K562 (cell line): ENCODE measurements at regions not wholly inside any gene's neighbourhood (a gene's known extent, or its start where the extent isn't known, plus 50 kb on each side); places are given as distances from the start of the nearest gene placed in this dataset.

Source experiments
- ATAC-seq: fragments of 200-7000 bp; cut with Tn5 transposase; 3 replicates; pipeline ENCODE4 v1.9.1; 2020; ENCODE audit warnings: moderate library complexity
- BruUV-seq: library from RNA; stranded (reverse); fragments of 400-500 nt; replicated peaks from 2 replicates; lab custom pipeline; 2021; lab: Mats Ljungman, UMichigan
- CTCF ChIA-PET: fragments of 300-600 bp; formaldehyde crosslinking; extraction: SDS; loops from one replicate; lab custom pipeline; 2021; ENCODE audit warnings: low intra/inter-chr PET ratio; lab: Yijun Ruan, JAX
- POLR2A ChIA-PET: fragments of 300-600, 350-650 bp; sonication (Branson Sonifier 250); formaldehyde crosslinking; extraction: SDS; loops from one replicate; lab custom pipeline; 2021; ENCODE audit warnings: antibody characterized with exemption, inconsistent platforms; lab: Yijun Ruan, JAX
- DNase-seq, 4 experiments: peaks; one replicate each; pipeline versions ENCODE4 v3.0.0 to v3.0.0-alpha.2; 2011 to 2018; ENCODE audit warnings: low spot score in 3 of 4, mixed read lengths in 3 of 4; ENCODE audit errors: extremely low read depth in 1 of 4
- FAIRE-seq: peaks from 2 replicates; lab custom pipeline; 2011; peaks lifted over from hg19 to GRCh38; lab: Jason Lieb, UNC
- H2AFZ ChIP-seq: 2 replicates; pipeline ENCODE4 v1.6.0; 2011; ENCODE audit warnings: low read depth, low read length, control low read depth, inconsistent platforms
- H3K27ac ChIP-seq: fragments of 200-600 bp; 3 replicates; pipeline ENCODE4 v1.8.0; 2011; ENCODE audit warnings: low read depth, mild to moderate bottlenecking, control low read depth, inconsistent platforms, low read length, moderate library complexity, mixed read lengths; ENCODE audit errors: extremely low read depth
- H3K27me3 ChIP-seq, 2 experiments: fragments of 300-600 bp in 1 of 2; 2 replicates in 1 of 2; 3 replicates in 1 of 2; pipeline versions ENCODE4 v1.6.0 to v1.8.0; 2011; ENCODE audit warnings: inconsistent platforms in 2 of 2, low read length in 2 of 2, mild to moderate bottlenecking in 1 of 2, mixed read lengths in 1 of 2, moderate library complexity in 1 of 2; ENCODE audit not compliant: control insufficient read depth in 2 of 2, insufficient read depth in 2 of 2
- H3K36me3 ChIP-seq: fragments of 300-600 bp; 3 replicates; pipeline ENCODE4 v1.8.0; 2011; ENCODE audit warnings: mild to moderate bottlenecking, low read length, inconsistent platforms; ENCODE audit not compliant: control insufficient read depth, insufficient read depth
- H3K4me1 ChIP-seq, 2 experiments: fragments of 200-600 bp in 1 of 2; replicated peaks in 1 of 2; 2 replicates in 1 of 2; 3 replicates in 1 of 2; pipeline versions ENCODE4 v1.5.1 to v1.8.0; 2011; ENCODE audit warnings: inconsistent platforms in 2 of 2, low read length in 2 of 2, mild to moderate bottlenecking in 1 of 2, mixed read lengths in 1 of 2, moderate library complexity in 1 of 2; ENCODE audit not compliant: control insufficient read depth in 2 of 2, insufficient read depth in 2 of 2
- H3K4me2 ChIP-seq: 2 replicates; pipeline ENCODE4 v1.6.1; 2011; ENCODE audit warnings: low read length, control low read depth, inconsistent platforms, mixed read lengths; ENCODE audit not compliant: insufficient read depth
- H3K4me3 ChIP-seq: fragments of 200-600 bp; sonication (generic), shearing (Covaris generic); 2 replicates; pipeline ENCODE4 v1.5.1; 2016; ENCODE audit warnings: control low read depth, inconsistent platforms
- H3K79me2 ChIP-seq: fragments of 200-600 bp; 3 replicates; pipeline ENCODE4 v1.8.0; 2011; ENCODE audit warnings: low read length, inconsistent platforms; ENCODE audit not compliant: control insufficient read depth, insufficient read depth
- H3K9ac ChIP-seq, 2 experiments: 2 replicates each; pipeline versions ENCODE4 v1.6.0 to v1.6.1; 2011; ENCODE audit warnings: low read depth in 2 of 2, low read length in 2 of 2, control low read depth in 1 of 2, inconsistent platforms in 1 of 2, mild to moderate bottlenecking in 1 of 2, mixed read lengths in 1 of 2; ENCODE audit not compliant: insufficient read depth in 1 of 2
- H3K9me1 ChIP-seq: one replicate; pipeline ENCODE4 v1.6.0; 2011; ENCODE audit warnings: inconsistent platforms, mild to moderate bottlenecking, low read length, moderate library complexity; ENCODE audit not compliant: control insufficient read depth, insufficient read depth
- H3K9me3 ChIP-seq: replicated peaks from 2 replicates; pipeline ENCODE4 v1.5.1; 2011; ENCODE audit warnings: low read depth, low read length, inconsistent platforms; ENCODE audit not compliant: control insufficient read depth, insufficient read depth
- H4K20me1 ChIP-seq: replicated peaks from 2 replicates; pipeline ENCODE4 v1.6.1; 2011; ENCODE audit warnings: low read length, inconsistent platforms, mixed read lengths; ENCODE audit not compliant: control insufficient read depth, insufficient read depth
- BACH1 ChIP-seq: fragments of 200-800 bp; sonication (Bioruptor generic); IDR thresholded peaks from 2 replicates; pipeline ENCODE4 v1.6.1; 2016; ENCODE audit warnings: missing genetic modification characterization, missing compliant biosample characterization
- DMBX1 ChIP-seq: fragments of 250-450 bp; sonication (Bioruptor Pico); IDR thresholded peaks from 2 replicates; pipeline ENCODE4 v1.8.0; 2022; ENCODE audit warnings: inconsistent platforms, mild to moderate bottlenecking, moderate library complexity, borderline replicate concordance
- MYC ChIP-seq, 2 experiments: fragments of 250-450 bp in 1 of 2; sonication (Bioruptor Pico) in 1 of 2; IDR thresholded peaks; 2 replicates each; pipeline versions ENCODE4 v1.5.1 to v1.6.1; 2012 to 2021; ENCODE audit warnings: low read depth in 2 of 2, borderline replicate concordance in 1 of 2, improper control_type of control experiment in 1 of 2, low read length in 1 of 2, mild to moderate bottlenecking in 1 of 2, moderate library complexity in 1 of 2
- ZNF311 ChIP-seq: fragments of 250-450 bp; sonication (Bioruptor Pico); IDR thresholded peaks from 2 replicates; pipeline ENCODE4 v1.4.0; 2020; ENCODE audit warnings: mild to moderate bottlenecking, moderate library complexity
- ZSCAN29 ChIP-seq: fragments of 450-650 bp; IDR thresholded peaks from 2 replicates; pipeline ENCODE4 v1.6.1; 2017
- WGBS: fragments of 100-300 bp; shearing (Covaris generic); methylation state at CpG from one replicate; pipeline ENCODE4 v1.1.6; 2016; ENCODE audit warnings: low coverage, mixed read lengths; ENCODE audit not compliant: insufficient coverage; ENCODE audit errors: missing lambda C conversion rate; 5-methylcytosine and 5-hydroxymethylcytosine counted together
- in situ Hi-C: fragments of 300-500 bp; cut with MboI; formaldehyde crosslinking; loops from 4 replicates; pipeline ENCODE4 v1.15.0; 2018; ENCODE audit warnings: inconsistent platforms, mixed read lengths
- intact Hi-C: fragments of 100-400 bp; cut with micrococcal nuclease; formaldehyde crosslinking; loops from 2 replicates; pipeline ENCODE4 v1.14.2; 2022
- TF ChIP-seq, protein P1 (sequence below): sonication (generic); formaldehyde crosslinking; IDR thresholded peaks from 2 replicates; pipeline ENCODE4 v1.8.0; 2022; ENCODE audit warnings: missing genetic modification reagents, mild to moderate bottlenecking, borderline replicate concordance

GRCh38 chr2:64713686-64714085 is 60.0 kb upstream of the SERTAD2 start:
- BruUV-seq, result no TSS peak
- no peak overlapping the region for H3K27ac ChIP-seq
- H3K4me1 ChIP-seq, result no peaks in the 10 kb centered on the region; a peak in 1 of 5 replicates
- ChIA-PET POLR2A (interaction anchor here (0.6 to 2.4 kb wide), 5 partner anchors 8 to 94 kb away, joined by 3 to 10 read pairs (median 3); no protein-coding TSS in a partner anchor), CTCF (no interaction called here)
- WGBS, result 45% methylated on average over 2 of the region's 2 CpGs
- no peaks in the 10 kb centered on the region for H3K9me1 ChIP-seq
- no peak overlapping the region for H3K4me3 ChIP-seq
- H3K9me3 ChIP-seq, result no peaks in the 10 kb centered on the region
- H3K9ac ChIP-seq, result no peak overlapping the region
- FAIRE-seq, result no peak
- no peaks in the 10 kb centered on the region for H3K36me3 ChIP-seq
- no peak for ATAC-seq
- no peaks in the 10 kb centered on the region for H3K27me3 ChIP-seq
- intact Hi-C loops (no loop called here), in situ Hi-C loops (no loop called here)
- H3K4me2 ChIP-seq, result no peak overlapping the region
- H3K79me2 ChIP-seq, result no peaks in the 10 kb centered on the region
- H2AFZ ChIP-seq, result no peak overlapping the region
- H4K20me1 ChIP-seq, result no peaks in the 10 kb centered on the region
- no peak for DNase-seq
- TF ChIP-seq BACH1 (tag), result no peak
- no peak for TF ChIP-seq DMBX1 (CRISPR knock-in tag)
- TF ChIP-seq, protein P1, sequence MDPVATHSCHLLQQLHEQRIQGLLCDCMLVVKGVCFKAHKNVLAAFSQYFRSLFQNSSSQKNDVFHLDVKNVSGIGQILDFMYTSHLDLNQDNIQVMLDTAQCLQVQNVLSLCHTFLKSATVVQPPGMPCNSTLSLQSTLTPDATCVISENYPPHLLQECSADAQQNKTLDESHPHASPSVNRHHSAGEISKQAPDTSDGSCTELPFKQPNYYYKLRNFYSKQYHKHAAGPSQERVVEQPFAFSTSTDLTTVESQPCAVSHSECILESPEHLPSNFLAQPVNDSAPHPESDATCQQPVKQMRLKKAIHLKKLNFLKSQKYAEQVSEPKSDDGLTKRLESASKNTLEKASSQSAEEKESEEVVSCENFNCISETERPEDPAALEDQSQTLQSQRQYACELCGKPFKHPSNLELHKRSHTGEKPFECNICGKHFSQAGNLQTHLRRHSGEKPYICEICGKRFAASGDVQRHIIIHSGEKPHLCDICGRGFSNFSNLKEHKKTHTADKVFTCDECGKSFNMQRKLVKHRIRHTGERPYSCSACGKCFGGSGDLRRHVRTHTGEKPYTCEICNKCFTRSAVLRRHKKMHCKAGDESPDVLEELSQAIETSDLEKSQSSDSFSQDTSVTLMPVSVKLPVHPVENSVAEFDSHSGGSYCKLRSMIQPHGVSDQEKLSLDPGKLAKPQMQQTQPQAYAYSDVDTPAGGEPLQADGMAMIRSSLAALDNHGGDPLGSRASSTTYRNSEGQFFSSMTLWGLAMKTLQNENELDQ, result no peak
- no peak for TF ChIP-seq ZSCAN29
- no peak for TF ChIP-seq ZNF311 (CRISPR knock-in tag)
- TF ChIP-seq MYC (IDR thresholded peaks at IDR 0.05; ENCODE audit: low read depth, low read length), result no peak
- no peak for TF ChIP-seq MYC (CRISPR knock-in tag; IDR thresholded peaks at IDR 0.05; ENCODE audit: borderline replicate concordance, low read depth)
